A673 (cell line): ENCODE measurements at regions not wholly inside any gene's neighbourhood (a gene's known extent, or its start where the extent isn't known, plus 50 kb on each side); places are given as distances from the start of the nearest gene placed in this dataset.

Experiments used
- BruUV-seq: library from RNA; stranded (reverse); fragments of 400-500 nt; replicated peaks from 2 replicates; lab custom pipeline; 2021; lab: Mats Ljungman, UMichigan
- CTCF ChIA-PET: fragments of 300-600 bp; sonication (Branson Sonifier 250); formaldehyde crosslinking; loops from one replicate; lab custom pipeline; 2022; ENCODE audit warnings: antibody characterized with exemption; lab: Charles Lee
- POLR2A ChIA-PET: fragments of 300-600 bp; sonication (Branson Sonifier 250); formaldehyde crosslinking; loops from one replicate; lab custom pipeline; 2022; ENCODE audit warnings: antibody characterized with exemption; ENCODE audit not compliant: low non-redundant PET; lab: Charles Lee
- DNase-seq: peaks from one replicate; pipeline ENCODE4 v3.0.0-alpha.2; 2015; ENCODE audit warnings: low spot score
- H3K27ac ChIP-seq: fragments of 200-600 bp; sonication (generic); 2 replicates; pipeline ENCODE4 v1.5.1; 2016; ENCODE audit warnings: mixed run types, low read depth, mild to moderate bottlenecking, mixed read lengths, antibody characterized with exemption, low read length; ENCODE audit not compliant: poor library complexity, severe bottlenecking
- H3K27me3 ChIP-seq: fragments of 200-600 bp; sonication (generic); replicated peaks from 2 replicates; pipeline ENCODE4 v1.6.1; 2017; ENCODE audit warnings: mixed run types, low read depth, mild to moderate bottlenecking, mixed read lengths, antibody characterized with exemption, low read length; ENCODE audit not compliant: insufficient read depth, poor library complexity
- H3K36me3 ChIP-seq: fragments of 200-600 bp; sonication (generic); 2 replicates; pipeline ENCODE4 v1.6.1; 2016; ENCODE audit warnings: mixed run types, mild to moderate bottlenecking, mixed read lengths, antibody characterized with exemption, low read length; ENCODE audit not compliant: insufficient read depth, poor library complexity, severe bottlenecking
- H3K4me1 ChIP-seq: fragments of 200-600 bp; sonication (generic); 2 replicates; pipeline ENCODE4 v1.6.1; 2017; ENCODE audit warnings: mixed run types, mild to moderate bottlenecking, mixed read lengths, antibody characterized with exemption, low read length; ENCODE audit not compliant: insufficient read depth, poor library complexity, severe bottlenecking
- H3K4me3 ChIP-seq: fragments of 200-600 bp; sonication (generic); 2 replicates; pipeline ENCODE4 v1.5.1; 2016; ENCODE audit warnings: low read depth, mixed run types, mild to moderate bottlenecking, mixed read lengths, low read length; ENCODE audit not compliant: poor library complexity, severe bottlenecking
- H3K9me3 ChIP-seq: fragments of 200-600 bp; sonication (generic); 2 replicates; pipeline ENCODE4 v1.6.1; 2016; ENCODE audit warnings: mixed run types, low read depth, mild to moderate bottlenecking, mixed read lengths, antibody characterized with exemption, low read length; ENCODE audit not compliant: poor library complexity, severe bottlenecking
- CTCF ChIP-seq: fragments of 300-800, 200-600 bp; sonication (generic); conservative IDR thresholded peaks from 2 replicates; pipeline ENCODE4 v1.5.1; 2017; ENCODE audit warnings: low read depth, mild to moderate bottlenecking, antibody characterized with exemption, low read length, moderate library complexity, mixed read lengths
- EZH2 ChIP-seq: fragments of 200-600 bp; sonication (generic); IDR thresholded peaks from 2 replicates; pipeline ENCODE4 v1.6.1; 2017; ENCODE audit warnings: borderline replicate concordance, low read depth, mild to moderate bottlenecking, mixed read lengths, antibody characterized with exemption, low read length; ENCODE audit not compliant: poor library complexity, severe bottlenecking
- intact Hi-C: fragments of 100-400 bp; cut with micrococcal nuclease; formaldehyde crosslinking; loops from one replicate; pipeline ENCODE4 v1.10.0; 2022; ENCODE audit not compliant: unreplicated experiment

- CTCF ChIA-PET: no interaction called here
- no peak for DNase-seq
- no TSS peak for BruUV-seq
- Histone ChIP-seq H3K4me3 (no peak overlapping the region), H3K36me3 (no peaks in the 10 kb centered on the region), H3K27ac (no peak overlapping the region), H3K4me1 (no peaks in the 10 kb centered on the region), H3K9me3 (no peaks in the 10 kb centered on the region), H3K27me3 (no peaks in the 10 kb centered on the region)
- intact Hi-C loops: no loop called here
- TF ChIP-seq EZH2: no peak
- TF ChIP-seq CTCF: no peak
- POLR2A ChIA-PET: no interaction called here
These were observed 173.3 kb upstream of the MYCN start for GRCh38 chr2:15766911-15767597.

- BruUV-seq: no TSS peak
- CTCF ChIA-PET: no interaction called here
These were observed 172.7 kb upstream of the MYCN start for GRCh38 chr2:15767679-15768078.

GRCh38 chr2:15768142-15768541 is 172.2 kb upstream of the MYCN start:
- no TSS peak for BruUV-seq
- no peaks in the 10 kb centered on the region for H3K27me3 ChIP-seq
- H3K9me3 ChIP-seq: no peaks in the 10 kb centered on the region
- DNase-seq: no peak
- no peaks in the 10 kb centered on the region for H3K4me1 ChIP-seq
- TF ChIP-seq EZH2 (no peak), CTCF (no peak)
- no peak overlapping the region for H3K4me3 ChIP-seq
- intact Hi-C loops: no loop called here
- no peak overlapping the region for H3K27ac ChIP-seq
- CTCF ChIA-PET: no interaction called here
- no peaks in the 10 kb centered on the region for H3K36me3 ChIP-seq
- POLR2A ChIA-PET: no interaction called here

More at GRCh38 chr2:15767679-15768078, 172.7 kb upstream of the MYCN start:
- Histone ChIP-seq H3K36me3 (no peaks in the 10 kb centered on the region), H3K9me3 (no peaks in the 10 kb centered on the region), H3K4me3 (no peak overlapping the region), H3K27me3 (no peaks in the 10 kb centered on the region), H3K4me1 (no peaks in the 10 kb centered on the region), H3K27ac (no peak overlapping the region)
- POLR2A ChIA-PET: no interaction called here
- no peak for DNase-seq
- intact Hi-C loops: no loop called here
- TF ChIP-seq EZH2: no peak
- no peak for TF ChIP-seq CTCF
